GM12873 (cell line): ENCODE measurements at regions not wholly inside any gene's neighbourhood (a gene's known extent, or its start where the extent isn't known, plus 50 kb on each side); places are given as distances from the start of the nearest gene placed in this dataset.

Source experiments
- TF ChIP-seq, protein P1 (sequence below): IDR thresholded peaks from 2 replicates; pipeline ENCODE4 v1.5.1; 2012; ENCODE audit warnings: low read depth, mild to moderate bottlenecking, moderate library complexity, low read length, control low read depth; ENCODE audit not compliant: insufficient read depth; ENCODE audit errors: missing control alignments

DNA sequence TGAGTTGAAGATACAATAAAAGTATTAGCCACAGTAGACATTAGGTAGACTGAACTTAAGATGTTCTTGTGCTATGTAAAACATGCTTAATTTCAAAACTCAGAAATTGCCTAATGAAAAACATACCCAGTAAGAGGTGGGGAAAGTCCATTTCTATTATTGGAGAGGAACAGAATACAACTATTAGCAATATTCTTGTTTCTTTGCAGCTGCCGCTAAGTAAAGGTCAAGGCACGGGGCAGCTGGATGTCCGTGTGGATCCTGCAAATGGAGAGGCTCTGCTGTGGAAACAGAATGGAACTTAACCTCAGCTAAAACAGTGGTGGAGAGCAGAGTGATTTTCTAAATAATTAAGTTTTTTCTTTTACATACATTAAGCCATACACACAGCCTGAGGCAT lies 139.2 kb upstream of the ARHGAP28 start:
- TF ChIP-seq, protein P1, sequence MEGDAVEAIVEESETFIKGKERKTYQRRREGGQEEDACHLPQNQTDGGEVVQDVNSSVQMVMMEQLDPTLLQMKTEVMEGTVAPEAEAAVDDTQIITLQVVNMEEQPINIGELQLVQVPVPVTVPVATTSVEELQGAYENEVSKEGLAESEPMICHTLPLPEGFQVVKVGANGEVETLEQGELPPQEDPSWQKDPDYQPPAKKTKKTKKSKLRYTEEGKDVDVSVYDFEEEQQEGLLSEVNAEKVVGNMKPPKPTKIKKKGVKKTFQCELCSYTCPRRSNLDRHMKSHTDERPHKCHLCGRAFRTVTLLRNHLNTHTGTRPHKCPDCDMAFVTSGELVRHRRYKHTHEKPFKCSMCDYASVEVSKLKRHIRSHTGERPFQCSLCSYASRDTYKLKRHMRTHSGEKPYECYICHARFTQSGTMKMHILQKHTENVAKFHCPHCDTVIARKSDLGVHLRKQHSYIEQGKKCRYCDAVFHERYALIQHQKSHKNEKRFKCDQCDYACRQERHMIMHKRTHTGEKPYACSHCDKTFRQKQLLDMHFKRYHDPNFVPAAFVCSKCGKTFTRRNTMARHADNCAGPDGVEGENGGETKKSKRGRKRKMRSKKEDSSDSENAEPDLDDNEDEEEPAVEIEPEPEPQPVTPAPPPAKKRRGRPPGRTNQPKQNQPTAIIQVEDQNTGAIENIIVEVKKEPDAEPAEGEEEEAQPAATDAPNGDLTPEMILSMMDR = no peak

DNA sequence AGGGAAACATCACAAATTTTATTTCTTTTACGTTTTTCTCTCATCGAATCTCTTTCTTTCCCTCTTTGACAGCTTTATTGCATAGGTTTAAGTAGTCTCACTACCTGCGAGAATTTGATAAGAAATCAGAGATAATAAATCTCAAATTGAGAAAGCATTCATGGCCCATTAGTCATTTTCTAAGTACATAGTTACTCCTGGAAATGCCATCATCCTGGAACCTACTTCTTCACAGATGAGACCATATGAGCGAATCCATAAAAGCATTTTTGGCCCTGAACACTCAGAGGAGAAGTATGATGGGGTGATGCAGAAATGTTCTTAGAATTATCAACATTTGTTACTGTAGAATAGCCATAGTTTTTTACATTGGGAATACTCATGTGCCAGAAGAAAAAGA lies 138.0 kb upstream of the ARHGAP28 start:
- TF ChIP-seq, protein P1 = no peak

DNA sequence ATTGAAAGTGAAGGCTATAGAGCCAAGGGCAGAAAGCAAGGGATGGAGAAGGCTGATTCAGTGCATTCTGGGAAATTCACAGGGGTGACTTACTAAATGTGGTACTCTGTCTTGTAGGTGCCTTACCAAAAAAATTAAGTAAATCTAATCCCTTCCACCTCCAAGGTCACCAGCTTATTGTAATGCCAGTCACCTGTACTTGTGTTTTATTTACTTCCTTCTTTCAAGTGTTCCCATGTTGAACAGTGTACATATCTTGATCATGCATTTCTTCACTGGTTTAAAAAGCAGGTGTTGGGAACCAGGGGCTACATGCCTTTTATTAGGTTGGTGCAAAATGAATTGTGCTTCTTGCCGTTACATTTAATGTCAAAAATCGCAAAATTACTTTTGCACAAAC lies 137.0 kb upstream of the ARHGAP28 start:
- TF ChIP-seq, protein P1 = no peak

DNA sequence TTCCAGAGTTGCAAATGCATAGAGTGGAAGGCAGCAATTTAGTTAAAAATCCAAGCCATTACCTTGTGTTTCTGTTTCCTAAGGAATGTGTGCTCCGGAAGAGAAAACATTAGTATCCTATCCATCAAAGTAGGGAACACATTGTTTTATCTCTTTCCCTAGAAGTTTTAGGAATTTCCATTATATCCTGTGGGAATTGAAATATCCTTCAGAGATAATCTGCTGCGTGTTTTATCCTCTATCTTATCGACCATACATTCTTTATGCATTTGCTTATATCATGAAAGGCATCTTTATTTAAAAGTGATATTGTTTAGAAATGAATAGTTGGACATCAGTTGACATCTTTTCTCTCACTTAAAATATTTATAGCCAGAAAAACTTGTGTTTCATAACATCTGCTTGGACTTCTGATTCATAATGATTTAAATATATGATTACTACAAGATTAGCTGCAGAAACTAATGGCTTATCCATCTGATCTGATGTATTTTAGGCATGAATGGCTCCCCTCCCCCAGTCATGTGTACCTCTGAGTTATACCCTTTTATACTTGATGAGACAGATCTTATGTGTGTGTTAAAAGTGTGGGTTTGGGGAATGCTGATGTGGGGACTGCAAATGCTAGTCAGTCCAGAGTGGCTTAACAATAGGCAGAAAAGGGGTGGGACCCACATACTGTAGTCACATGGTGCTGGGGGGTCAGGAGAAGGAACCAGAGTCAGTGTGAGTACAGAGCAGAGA lies 136.2 kb upstream of the ARHGAP28 start:
- TF ChIP-seq, protein P1 = no peak

DNA sequence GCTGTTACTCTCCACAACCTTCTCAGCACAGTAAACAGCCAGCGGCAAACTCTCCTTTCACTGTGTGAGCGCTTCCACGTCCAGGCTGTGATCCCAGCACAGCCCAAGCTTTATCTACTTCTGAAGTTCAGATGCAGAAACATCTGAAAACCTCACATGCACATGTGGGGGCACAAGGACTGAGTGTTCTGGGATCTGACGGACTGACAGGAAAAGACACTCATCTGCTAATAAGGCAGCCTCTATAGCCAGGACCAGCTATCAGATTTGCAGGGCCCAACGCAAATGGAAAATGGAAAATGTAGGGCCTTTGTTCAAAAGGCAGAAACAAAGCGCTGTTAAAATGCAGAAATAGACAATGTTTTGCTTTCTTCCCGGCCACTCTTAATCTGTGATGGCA lies 133.8 kb upstream of the ARHGAP28 start:
- TF ChIP-seq, protein P1 = no peak

DNA sequence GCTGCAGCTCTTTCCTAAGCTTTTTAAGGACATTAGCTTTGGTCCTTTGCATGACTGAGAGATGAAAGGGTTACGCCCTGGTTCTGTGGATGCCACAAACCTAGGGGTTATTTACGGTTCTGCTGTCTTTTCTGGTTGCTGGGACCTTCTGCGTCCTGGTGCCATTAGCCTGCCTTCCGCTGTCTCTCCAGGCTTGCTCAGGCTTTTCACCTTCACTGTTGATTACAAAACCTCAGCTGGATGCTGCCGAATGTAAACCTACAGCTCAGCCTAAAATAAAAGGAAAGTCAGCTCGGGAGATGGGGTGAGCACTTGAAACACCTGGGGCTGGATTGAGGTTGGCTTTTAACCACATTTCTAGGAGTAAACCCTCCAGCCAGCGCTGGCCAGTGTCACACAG lies 130.9 kb upstream of the ARHGAP28 start:
- TF ChIP-seq, protein P1 = no peak

DNA sequence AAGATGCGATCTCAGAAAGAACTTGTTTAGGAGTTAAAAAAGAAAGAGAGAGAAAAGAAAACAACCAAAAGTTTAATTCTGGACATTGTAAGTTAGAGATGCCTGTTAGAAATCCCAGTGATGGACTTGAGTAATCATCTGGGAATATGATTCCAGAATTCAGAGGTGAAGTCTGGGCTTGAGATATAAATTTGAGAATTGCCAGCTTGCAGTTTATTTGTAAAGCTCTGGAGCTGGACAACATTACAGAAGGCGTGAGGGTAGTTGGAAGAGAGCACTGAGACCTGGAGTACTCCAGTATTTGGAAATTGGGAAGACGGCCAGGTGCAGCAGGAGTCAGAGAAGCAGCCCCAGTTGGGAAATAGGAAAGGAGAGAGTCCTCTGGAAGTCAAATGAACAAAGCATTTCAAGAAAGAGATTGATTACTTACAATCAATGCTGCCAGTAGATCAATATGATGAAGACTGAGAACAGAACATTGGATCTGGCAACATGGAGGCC lies 128.8 kb upstream of the ARHGAP28 start:
- TF ChIP-seq, protein P1 = no peak
